ENCODE measurements at regions not wholly inside any gene's neighbourhood (a gene's known extent, or its start where the extent isn't known, plus 50 kb on each side); places are given as distances from the start of the nearest gene placed in this dataset.

DNA sequence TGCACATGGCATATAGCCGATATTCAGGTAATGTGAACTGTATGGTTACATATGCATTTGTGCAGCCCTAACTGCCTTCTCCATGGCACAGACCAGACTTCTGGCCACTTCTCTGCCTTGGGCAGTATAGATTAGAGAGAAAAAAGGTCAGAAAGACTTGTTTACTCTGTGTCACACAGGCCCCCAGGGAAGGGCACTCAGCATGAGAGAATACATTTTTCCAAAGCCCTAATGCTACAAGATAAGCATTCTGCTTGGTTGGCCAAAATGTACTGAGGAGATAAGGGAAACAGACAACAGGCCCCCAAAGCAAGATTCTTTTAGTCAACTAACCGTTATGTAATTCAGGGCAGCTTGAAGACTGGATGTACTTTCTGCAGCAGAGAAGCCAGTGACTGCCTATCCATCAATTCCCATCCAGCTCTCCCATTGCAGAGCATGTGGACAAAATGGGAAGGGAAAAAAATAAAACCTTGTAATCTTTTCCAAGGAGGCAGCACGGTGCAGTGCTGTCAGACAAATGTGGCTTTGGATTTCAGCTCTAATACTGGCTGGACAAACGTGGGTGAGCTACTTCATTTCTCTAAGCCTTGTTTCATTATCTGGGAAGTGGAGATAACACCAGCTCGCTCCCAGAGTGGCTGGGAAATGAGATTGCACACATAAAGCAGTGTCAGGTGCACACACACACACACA lies 205.9 kb downstream of the NSG2 start:
- 40 to 64% (median 54%) methylated on average over 5 of the region's 5 CpGs for WGBS, 5 donors
- no peak for TF ChIP-seq POLR2A (IDR thresholded peaks at IDR 0.05)
- no peak for TF ChIP-seq POLR2AphosphoS5 (IDR thresholded peaks at IDR 0.05)
- TF ChIP-seq CTCF (IDR thresholded peaks at IDR 0.05 in 8 of 11, conservative IDR thresholded peaks at IDR 0.05 in 3 of 11), result no peak
- intact Hi-C loops (cut with DNase I; ENCODE audit: low total_unique reads), result no loop called here
- H3K9me3 ChIP-seq, result no peaks in the 10 kb centered on the region
- peaks cover 0 to 5% (median 0%) of the 10 kb centered on the region in 7 donors for H3K27me3 ChIP-seq (replicated peaks in 1 of 7)
- no peaks in the 10 kb centered on the region for H3K4me1 ChIP-seq
- DNase-seq, result no peak
- no peaks in the 10 kb centered on the region for H3K36me3 ChIP-seq
- no peak overlapping the region for H3K4me3 ChIP-seq
- H3K27ac ChIP-seq, result no peak overlapping the region

GRCh38 chr5:174252121-174252520 lies 206.6 kb downstream of the NSG2 start:
- TF ChIP-seq POLR2AphosphoS5 (IDR thresholded peaks at IDR 0.05) (no peak), CTCF (IDR thresholded peaks at IDR 0.05 in 8 of 11, conservative IDR thresholded peaks at IDR 0.05 in 3 of 11) (no peak), POLR2A (IDR thresholded peaks at IDR 0.05) (no peak)
- Histone ChIP-seq H3K27ac (no peak overlapping the region), H3K36me3 (no peaks in the 10 kb centered on the region), H3K27me3 (replicated peaks in 1 of 7) (peaks cover 0 to 5% (median 0%) of the 10 kb centered on the region in 7 donors), H3K4me1 (no peaks in the 10 kb centered on the region), H3K4me3 (no peak overlapping the region), H3K9me3 (no peaks in the 10 kb centered on the region)
- WGBS, 5 donors, result 57 to 63% (median 59%) methylated on average over 1 of the region's 1 CpG
- no peak for DNase-seq
- intact Hi-C loops (cut with DNase I; ENCODE audit: low total_unique reads), result no loop called here

DNA sequence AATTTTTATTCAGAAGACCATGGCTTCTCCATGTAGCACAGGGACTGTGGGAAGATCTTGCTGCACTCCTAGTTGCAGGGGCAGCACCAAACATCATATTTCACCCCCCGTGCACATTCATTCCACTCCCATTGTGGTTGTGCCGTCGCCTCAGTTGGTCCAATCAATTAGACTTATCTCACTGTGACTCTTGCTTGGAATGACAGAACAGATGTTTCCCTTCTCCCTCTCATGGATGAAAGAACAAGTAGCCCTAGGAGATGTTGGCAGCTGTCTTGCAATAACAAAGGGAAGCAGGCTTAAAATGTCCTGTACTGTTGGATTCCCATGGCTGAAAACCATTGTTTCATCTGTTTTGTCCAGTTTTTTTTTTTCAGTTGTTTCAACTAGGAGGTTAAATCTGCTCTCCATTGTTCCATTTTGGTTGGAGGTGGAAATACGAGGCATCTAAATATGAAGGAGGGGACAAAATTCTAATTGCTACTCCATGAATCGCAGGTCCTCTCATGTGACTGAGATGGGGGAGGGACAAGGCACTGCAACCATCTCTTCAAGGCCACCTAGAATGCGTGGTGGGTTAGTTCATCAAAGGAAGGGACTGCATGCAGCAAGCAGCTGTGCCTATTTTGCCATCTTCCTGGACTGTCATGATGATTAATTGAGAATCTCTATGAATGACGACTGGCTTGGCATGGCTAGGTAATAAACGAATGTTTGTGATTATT lies 214.4 kb downstream of the NSG2 start:
- Histone ChIP-seq H3K4me3 (no peak overlapping the region), H3K9me3 (peaks cover 0 to under 1% (median 0%) of the 10 kb centered on the region in 8 donors), H3K27ac (no peak overlapping the region), H3K36me3 (no peaks in the 10 kb centered on the region), H3K4me1 (no peaks in the 10 kb centered on the region), H3K27me3 (replicated peaks in 1 of 7) (peaks cover 0 to 26% (median 0%) of the 10 kb centered on the region in 7 donors)
- no peak for DNase-seq
- WGBS, 5 donors, result 42 to 58% (median 53%) methylated on average over 8 of the region's 8 CpGs
- no peak for TF ChIP-seq POLR2AphosphoS5 (IDR thresholded peaks at IDR 0.05)
- TF ChIP-seq POLR2A (IDR thresholded peaks at IDR 0.05), result no peak
- no peak for TF ChIP-seq CTCF (IDR thresholded peaks at IDR 0.05 in 8 of 11, conservative IDR thresholded peaks at IDR 0.05 in 3 of 11)
- intact Hi-C loops (cut with DNase I; ENCODE audit: low total_unique reads), result no loop called here

DNA sequence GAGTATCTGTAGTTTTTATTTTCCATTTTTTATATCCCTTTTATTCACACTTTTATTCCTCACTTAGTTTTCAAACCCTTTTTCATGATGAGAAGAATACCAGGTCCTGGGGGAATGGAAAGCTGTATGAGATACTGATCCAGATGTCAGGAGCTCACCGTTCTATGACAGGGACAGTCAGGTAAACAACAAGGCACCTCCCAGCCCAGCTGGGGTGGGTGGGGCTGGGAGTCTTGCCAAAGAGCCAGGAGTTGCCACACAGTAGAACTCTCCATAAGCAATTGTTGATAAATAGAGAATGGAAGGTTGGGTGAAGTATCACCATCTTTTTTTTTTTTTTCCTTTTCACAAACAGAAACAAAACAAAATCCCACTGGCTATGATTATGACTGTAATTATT lies 225.8 kb downstream of the NSG2 start:
- no peaks in the 10 kb centered on the region for H3K27me3 ChIP-seq (replicated peaks in 1 of 7)
- DNase-seq, result no peak
- no peak overlapping the region for H3K4me3 ChIP-seq
- no peaks in the 10 kb centered on the region for H3K4me1 ChIP-seq
- WGBS, 5 donors, result 44 to 76% (median 57%) methylated on average over 1 of the region's 1 CpG
- intact Hi-C loops (cut with DNase I; ENCODE audit: low total_unique reads), result no loop called here
- peaks cover 0 to 20% (median 10%) of the 10 kb centered on the region in 8 donors for H3K9me3 ChIP-seq
- no peaks in the 10 kb centered on the region for H3K36me3 ChIP-seq
- no peak for TF ChIP-seq POLR2AphosphoS5 (IDR thresholded peaks at IDR 0.05)
- no peak for TF ChIP-seq CTCF (IDR thresholded peaks at IDR 0.05 in 8 of 11, conservative IDR thresholded peaks at IDR 0.05 in 3 of 11)
- TF ChIP-seq POLR2A (IDR thresholded peaks at IDR 0.05), result no peak
- no peak overlapping the region for H3K27ac ChIP-seq
